Stimulated activated CD4-positive, alpha-beta T cell treated with anti-CD3 and anti-CD28 coated beads, TNF-alpha, amount 100 ng/mL, for 1 hour (primary cell): ENCODE measurements at regions not wholly inside any gene's neighbourhood (a gene's known extent, or its start where the extent isn't known, plus 50 kb on each side); places are given as distances from the start of the nearest gene placed in this dataset.

Source experiments
- DNase-seq, 3 donors: peaks; one replicate each; pipeline ENCODE4 v3.0.0-alpha.2; 2020; ENCODE audit warnings: low read depth in 3 of 3, low spot score in 1 of 3

DNA sequence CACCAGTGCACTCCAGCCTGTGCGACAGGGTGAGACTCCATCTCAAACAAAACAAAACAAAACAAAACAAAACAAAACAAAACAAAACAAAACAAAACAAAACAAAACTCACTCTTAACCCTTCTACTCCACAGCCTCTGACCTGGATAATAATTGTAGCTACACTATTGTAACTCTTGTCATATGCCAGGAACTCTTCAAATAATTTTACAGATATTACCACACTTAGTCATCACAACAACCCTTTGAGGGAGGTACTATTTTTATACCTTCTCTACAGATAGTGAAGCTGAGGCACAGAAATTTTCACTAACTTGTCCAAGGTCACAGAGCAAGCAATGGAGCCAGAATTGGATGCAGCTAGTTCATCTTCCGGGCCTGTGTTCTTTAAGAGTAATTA, 547.8 kb downstream of the ADGRL2 start:
- no peak for DNase-seq

DNA sequence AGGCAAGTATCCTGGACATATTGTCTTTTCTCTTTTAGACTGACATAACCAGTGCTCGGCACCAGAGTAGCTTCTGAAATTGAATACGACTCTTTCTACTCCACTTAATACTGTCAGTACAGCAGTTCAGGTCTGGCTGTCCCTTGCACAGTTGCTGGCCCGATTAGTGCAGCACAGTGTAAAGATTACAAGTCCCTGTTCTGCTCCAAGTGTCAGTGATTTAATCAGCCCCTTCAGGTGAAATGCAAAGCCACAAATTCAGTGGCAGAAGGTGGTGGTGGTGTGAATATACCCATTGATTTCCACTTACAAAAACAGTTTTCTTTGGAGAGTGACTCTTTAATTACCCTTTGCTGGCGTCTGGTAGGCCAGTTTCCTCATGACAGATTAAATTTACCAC, 545.4 kb downstream of the ADGRL2 start:
- no peak for DNase-seq

DNA sequence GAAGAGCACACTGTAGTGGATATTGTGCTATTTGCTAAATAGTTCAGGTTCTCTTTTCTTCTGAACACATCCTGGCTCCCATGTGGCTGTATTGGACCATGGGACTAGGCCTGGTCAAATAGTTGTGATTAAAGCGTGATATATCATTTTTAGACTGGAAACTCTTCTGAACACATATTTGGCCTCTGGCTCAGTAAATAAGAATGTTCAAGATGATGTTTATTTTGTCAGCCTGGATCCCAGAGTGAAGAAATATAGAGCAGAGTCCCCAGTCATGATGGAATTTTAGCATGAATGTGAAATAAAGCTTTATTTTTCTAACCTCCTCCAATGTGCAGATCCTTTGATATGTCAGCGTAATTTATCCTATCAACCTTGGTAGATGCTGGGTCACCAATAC, 542.6 kb downstream of the ADGRL2 start:
- DNase-seq, result no peak

DNA sequence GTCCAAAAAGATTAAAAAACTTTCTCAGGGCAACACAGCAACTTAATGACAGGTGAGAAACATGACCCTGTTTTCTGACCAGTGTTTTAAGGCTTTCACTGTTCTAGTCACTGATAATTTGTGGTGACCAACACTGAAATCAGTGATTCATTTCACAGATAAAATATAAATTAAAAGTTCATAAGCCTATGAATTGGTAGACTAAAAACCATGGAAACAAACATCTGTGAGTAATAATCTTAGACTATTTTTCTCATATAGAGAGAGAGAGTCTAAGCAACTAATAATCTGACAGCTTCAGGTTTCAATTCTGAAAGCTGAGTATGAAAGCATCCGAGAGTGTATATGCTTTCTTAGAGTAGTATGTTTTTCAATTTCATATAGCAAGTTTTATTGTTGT, 536.9 kb downstream of the ADGRL2 start:
- no peak for DNase-seq

DNA sequence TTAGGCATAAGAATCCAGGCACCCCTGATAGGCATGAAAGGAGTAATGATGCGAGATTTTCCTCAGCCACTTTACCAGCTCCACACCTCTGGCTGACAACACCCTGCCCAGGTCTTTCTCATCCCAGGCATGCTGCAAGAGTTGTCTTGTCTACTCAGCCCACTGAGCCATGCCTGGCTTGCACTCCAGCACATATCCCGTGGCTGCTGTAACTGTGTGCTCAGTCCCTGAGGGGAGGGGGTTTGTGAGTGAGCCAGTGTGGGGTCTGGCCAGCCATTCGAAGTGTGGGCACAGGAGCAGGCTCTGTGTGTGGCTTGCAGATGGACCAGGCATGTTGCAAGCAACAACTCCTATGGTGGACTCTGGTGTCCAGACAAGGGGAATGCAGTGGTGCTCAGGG, 529.6 kb downstream of the ADGRL2 start:
- DNase-seq, result no peak

DNA sequence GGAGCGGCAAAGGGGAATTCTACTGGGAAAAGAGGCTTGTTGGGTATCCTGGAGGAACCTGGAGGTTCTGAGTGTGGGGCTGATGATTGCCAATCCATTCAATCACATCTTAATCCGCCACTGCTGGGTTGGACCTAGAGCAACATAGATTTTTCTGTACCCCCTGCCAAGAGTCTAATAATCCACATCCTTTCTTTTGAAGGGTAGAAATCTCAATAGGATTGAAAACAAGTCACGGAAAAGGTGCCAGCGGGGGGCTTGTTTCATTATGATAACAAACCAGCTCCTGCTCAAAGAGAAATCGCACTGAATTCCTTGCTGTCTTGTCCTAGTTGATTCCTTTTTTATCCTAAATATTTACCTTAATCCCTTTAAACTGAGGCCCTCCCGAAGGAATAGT, 528.5 kb downstream of the ADGRL2 start:
- DNase-seq, result no peak

DNA sequence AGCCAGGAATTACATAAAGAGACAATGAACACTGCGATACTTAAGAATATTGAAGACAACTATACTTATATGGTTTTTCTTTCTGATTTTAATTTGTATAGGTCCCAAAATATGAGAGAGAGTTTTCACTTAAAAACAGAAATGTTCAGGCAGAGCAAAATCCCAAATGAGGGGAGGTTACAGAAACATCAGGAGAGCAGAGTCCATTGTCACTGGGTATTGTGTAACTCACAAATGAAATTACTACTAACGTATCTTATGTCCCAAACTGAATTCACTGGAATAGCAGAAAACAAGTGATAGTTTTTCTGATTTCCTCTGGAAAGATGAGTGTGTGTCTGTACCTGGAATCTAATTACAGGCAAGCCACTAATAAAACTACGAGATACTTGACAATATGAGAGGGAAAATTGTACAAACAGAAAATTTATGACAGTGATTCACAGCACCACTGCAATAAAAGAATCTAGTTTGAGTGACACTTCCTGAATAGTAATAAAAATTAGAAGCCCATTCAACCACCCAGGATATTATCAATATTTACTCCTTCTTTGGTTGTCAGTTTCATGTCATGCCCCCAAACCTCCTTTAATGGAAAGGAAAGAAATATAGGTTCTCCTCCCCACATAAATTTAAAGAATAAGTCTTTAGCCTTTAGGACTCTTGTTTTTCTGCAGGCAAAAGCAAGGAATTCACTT, 522.6 kb downstream of the ADGRL2 start:
- no peak for DNase-seq

DNA sequence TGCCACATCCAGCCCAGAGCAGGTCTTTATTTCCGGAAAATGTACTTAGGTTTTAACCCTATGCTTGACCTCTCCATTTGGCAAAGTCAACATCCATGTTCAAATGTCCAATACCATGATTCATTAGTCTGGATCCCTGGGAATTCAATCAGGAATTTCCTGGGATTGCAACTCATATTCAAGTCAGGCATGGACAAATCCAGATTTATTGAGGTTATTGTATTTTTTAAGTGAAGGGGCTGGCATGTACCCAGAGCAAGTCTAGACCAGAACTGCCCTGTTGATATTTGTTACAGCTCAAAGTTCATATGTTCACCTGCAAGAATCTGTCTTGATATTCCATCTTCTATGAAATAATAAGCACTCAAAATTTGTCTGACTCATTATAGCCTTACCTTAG, 521.1 kb downstream of the ADGRL2 start:
- DNase-seq, result no peak

DNA sequence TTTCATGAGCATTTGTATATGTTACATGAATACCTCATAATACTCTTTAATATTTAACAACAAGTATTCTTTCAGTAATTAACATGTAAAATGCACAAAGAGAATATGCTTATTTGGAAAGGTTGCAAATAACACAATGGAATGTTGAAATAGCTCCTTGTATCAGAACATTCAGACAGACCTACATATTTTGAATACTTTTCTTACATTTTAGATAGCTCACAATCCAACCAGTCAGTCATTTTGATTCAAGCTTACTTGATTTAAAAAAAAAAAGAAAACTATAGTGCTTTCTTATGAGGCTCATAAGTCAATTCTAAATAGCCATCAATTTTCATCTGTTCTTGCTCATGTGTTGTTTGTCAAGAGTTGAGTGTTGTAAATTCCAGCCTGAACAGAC, 518.8 kb downstream of the ADGRL2 start:
- no peak for DNase-seq

DNA sequence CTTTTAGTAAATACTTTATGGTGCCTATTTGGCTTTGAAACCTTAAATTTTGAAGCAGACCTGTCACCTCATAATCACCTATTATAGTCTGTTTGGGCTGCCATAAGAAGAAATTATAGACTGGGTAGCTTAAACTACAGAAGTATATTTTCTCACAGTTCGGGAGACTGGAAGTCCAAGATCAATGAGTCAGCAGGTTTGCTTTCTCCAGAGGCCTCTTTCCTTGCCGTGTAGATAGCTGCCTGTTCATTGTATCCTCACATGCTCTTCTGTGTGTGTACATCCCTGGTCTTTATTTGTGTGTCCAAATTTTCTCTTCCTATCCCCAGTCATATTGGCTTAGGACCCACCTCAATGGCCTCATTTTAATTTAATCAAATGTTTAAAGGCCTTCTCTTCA, 518.2 kb downstream of the ADGRL2 start:
- DNase-seq, result no peak

DNA sequence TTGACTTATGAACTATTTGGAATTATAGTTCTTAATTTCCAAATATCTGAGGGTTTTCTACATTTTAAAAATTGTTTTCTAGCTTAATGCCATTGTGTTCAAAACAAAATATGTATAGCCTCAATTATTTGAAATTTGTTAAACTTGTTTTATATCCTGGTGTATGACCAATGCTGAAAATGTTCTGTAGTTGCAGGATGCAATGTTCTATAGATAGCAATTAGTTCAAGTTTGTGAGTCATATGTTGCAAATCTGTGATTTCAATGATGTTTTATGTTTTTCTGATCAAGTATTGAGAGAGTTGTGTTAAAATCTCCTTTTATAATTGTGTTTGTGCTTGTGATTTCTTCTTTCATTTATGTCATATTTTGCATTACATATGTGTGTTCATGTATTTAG, 517.5 kb downstream of the ADGRL2 start:
- no peak for DNase-seq

DNA sequence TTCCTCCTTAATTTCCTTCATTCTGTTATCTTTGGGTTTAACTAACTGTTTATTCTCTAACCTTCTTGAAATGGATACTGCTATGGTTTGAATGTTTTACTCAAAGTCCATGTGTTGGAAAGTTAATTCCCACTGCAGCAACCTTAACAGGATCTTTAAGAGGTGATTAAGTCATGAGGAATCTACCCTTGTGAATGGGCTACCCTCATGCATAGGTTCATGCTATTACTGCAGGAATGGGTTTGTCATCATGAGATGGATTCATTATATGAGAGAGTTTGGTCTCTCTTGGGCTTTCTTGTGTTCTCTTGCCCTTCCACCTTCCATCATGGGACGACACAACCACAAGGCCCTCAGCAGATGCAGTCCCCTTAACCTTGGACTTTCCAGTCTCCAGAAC, 516.9 kb downstream of the ADGRL2 start:
- no peak for DNase-seq

DNA sequence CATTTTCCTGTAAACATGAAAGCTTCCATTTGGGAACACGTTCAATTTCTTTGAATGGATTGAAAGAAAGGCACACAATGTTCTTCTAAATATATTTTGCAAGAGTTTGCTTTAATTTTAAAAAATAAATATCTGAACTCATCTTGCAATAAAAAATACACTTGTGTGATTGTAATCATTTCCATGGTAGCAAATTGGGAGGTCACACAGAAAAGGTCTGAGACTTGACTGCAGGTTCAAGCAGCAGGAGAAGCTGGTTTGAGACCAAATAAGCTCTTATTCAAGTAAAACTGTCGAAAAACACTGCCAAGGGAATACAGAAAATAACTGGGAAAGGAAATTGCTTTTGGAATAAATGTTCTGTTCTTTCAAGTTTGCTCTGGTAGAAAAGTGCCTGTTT, 498.9 kb downstream of the ADGRL2 start:
- no peak for DNase-seq

DNA sequence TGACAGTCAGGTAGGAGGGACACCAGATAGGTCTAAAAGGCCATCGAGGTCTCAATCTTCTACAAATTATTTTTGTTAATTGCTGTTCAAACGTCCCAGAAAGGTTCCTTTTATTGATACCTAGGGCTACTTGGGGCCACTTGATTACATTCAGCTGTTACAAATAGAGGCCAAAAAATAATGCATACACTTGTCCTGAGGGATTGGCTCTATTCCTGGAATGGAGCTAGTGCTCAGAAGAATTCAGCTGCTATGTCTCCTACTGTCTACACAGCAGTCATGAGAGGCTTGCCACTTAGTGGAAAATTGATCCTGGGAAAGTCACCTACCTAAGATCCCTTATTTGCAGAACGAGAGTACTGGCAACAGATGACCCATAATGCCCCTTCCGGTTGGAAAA, 498.3 kb downstream of the ADGRL2 start:
- DNase-seq, result no peak

DNA sequence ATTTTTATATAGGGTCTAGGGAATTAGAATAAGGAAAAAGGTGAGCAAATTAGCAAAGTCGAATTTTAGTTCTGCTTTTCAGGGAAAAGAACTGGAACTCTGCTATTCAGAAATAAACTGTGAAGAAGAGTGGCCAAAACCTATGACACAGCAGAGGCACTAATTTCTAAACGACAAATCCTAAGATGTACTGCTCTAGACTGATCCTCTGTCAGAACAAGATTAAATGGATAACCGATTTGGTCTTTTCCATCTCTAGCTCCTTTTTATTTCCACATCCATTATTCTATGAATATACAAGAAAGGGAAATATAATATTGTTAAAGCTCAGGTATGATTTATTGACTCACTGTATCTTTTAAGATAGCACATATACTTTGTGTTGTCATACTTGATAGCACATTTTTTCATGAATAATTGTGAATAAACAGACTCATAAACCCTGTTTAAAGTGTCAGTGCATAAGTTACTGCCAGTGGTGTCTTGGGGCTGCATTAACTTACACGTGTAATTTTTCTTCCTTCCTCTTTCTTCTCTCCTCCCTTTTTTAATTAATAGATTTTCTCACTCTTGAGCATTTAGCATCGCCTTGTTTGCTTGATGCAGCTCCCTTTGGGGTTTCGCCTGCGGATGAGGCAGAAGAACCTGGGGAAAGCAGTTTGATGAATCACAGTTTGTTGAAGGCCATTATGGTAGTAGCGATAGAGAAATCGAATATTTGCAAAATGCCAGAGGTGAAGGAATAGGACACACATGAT, 496.6 kb downstream of the ADGRL2 start:
- DNase-seq, result no peak

DNA sequence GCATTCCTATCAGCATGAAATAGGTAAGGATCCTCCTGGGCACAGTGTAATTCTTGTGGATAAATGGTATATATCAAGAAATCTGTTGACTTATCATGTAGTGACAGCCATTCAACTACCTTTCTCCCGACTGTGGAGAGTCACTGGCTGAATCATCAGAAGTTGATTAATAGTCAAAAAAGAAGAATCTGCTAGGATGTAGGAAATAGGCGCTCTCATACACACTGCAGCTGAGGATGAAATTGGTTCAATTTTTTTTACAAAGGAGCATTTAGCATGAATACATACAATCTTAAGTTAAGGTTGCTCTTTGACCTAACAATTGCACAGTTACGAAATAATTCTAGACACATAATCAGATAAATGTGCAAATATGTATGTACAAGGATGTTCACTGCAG, 486.8 kb downstream of the ADGRL2 start:
- no peak for DNase-seq

DNA sequence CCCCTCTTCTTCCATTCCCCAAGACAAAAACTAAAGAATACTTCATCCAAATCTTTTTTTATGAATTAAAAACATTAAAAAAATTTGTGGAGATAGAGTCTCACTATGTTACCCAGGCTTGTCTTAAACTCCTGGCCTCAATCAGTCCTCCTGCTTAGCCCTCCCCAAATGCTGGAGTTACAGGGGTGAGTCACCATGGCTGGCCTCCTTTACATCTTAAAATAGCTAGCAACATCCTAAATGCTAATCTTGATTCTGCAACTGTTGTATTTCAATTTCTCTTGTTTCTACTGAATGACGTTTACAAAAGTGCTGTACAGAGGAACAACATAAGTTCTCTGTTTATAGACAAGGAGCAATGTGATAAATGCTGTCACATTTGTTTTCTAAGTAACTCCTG, 483.5 kb downstream of the ADGRL2 start:
- DNase-seq, result no peak

DNA sequence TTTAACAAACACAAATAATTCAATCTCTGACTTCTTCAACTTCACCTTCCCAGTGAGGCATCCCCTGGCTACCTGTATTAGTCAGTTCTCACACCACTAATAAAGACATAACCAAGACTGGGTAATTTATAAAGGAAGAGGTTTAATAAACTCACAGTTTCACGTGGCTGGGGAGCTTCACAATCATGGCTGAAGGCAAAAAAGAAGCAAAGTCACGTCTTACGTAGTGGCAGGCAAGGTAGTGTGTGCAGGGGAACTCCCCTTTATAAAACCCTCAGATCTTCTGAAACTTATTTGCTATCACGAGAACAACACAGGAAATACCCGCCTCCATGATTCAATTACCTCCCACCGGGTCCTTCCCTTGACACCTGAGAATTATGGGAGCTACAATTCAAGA, 478.5 kb downstream of the ADGRL2 start:
- DNase-seq, result no peak

DNA sequence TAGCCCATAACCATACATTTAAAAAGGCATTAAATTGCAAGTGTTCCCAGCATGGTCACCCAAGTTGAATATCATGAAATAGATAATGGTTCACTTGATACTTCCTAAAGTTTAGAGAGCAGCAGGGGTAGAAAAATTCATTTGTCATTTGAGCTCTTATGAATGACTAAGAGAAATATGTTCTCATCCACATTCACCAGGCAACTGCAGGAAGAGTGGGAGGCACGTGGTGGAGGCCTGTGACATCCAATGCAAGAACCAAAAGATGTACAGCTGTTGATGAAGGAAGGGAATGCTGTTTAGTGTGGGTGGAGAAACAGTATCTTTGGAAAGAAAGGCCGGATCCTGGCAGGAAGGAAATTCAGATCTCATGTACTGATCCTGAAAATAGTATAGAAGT, 473.1 kb downstream of the ADGRL2 start:
- DNase-seq, result no peak

DNA sequence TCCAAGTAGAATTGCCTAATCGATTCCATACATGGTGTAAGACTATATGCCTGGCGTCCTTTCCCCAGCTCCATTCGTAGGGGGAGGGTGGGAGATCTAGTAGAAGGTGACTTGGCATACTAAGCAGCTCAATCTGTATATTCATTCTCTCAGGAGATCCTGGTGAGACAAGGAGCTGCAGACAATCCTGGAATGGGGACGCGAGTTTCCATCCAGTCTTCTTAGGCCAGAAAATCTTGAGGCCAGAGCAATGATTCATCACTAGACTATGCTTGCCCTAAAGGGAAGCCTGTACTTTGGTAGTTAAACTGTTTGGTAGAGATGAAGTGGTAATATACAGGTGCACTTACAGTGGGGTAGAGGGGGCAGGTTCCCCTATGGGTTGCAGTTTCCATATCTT, 468.7 kb downstream of the ADGRL2 start:
- DNase-seq, result no peak

DNA sequence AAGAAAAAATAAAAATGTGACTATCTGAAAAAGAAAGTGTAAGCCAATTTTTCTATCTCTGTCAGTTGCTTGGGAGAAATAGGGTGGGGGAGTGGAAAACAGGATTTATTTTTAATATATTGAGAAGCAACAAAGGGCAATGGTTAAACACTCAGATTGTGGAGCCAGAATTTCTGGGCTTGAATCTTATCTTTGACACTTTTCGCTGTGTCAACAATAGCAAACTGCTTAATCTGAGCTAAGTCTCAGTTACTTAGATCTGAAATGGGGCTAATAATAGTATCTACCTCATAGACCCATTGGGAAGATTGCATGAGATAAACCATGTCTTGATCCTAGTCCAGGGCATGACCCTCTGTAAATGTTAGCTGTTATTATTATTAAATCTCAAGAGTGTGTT, 468.1 kb downstream of the ADGRL2 start:
- DNase-seq, result no peak

DNA sequence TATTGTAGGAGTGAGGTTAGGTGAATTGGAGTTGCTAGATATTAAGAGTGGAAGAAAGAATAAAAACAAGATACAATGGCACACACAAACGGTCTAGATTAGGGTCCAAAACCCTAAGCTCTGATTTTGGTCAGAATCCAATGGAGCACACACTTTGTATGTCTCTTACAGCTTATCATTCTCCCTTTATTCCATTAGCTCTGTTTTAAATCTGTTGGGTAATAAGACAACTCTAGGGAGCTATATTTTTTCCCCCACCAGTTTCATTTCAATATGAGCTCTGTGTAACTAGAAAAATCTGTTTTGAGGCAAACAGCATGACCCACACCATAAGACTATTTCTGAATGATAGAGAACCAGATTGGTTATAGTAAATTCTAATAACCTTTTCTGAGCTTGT, 465.6 kb downstream of the ADGRL2 start:
- no peak for DNase-seq

DNA sequence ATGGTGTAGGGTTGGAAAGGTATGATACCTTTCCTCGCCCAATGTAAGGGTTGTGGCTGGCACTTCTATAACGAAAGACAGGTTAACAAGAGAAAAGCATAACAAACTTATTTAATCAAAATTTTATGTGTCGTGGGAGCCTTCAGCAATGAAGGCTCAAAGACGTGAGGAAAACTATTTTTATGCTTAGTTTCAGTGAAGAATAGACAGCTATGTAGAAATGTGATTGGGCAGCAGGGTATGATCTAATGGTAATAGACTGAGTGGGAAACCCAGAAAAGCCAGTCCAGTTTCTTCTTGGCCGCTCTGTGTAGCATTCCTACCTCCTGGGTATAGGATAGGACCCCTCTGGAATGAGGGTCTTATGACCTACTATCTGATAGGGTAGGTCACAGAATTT, 464.7 kb downstream of the ADGRL2 start:
- DNase-seq, result no peak
